ENCODE measurements at regions not wholly inside any gene's neighbourhood (a gene's known extent, or its start where the extent isn't known, plus 50 kb on each side); places are given as distances from the start of the nearest gene placed in this dataset.

- CTCF ChIA-PET: no interaction called here
- H4K20me1 ChIP-seq (ENCODE audit: insufficient read depth): no peaks in the 10 kb centered on the region
- no peak overlapping the region for H3K4me3 ChIP-seq
- POLR2A ChIA-PET (ENCODE audit: unreplicated experiment): no interaction called here
- no peak overlapping the region for H3K4me2 ChIP-seq
- no peak for DNase-seq
- TF ChIP-seq EZH2 (IDR thresholded peaks at IDR 0.05; ENCODE audit: low read depth) (no peak), CTCF (conservative IDR thresholded peaks at IDR 0.05) (no peak)
- no peaks in the 10 kb centered on the region for H3F3A ChIP-seq (ENCODE audit: insufficient read depth, low read depth)
- H3K27ac ChIP-seq: no peak overlapping the region
- H3K27me3 ChIP-seq (ENCODE audit: insufficient read depth, low read depth): peaks cover 44% of the 10 kb centered on the region
- BruUV-seq (replicated peaks): no TSS peak
- no peak overlapping the region for H2AFZ ChIP-seq
- no peaks in the 10 kb centered on the region for H3K36me3 ChIP-seq (ENCODE audit: low read depth)
- intact Hi-C loops (cut with micrococcal nuclease; ENCODE audit: unreplicated experiment): no loop called here
- H3K79me2 ChIP-seq (ENCODE audit: low read depth): no peaks in the 10 kb centered on the region
- H3K4me1 ChIP-seq (replicated peaks; ENCODE audit: insufficient read depth): no peaks in the 10 kb centered on the region
- H3K9me3 ChIP-seq (ENCODE audit: insufficient read depth, low read depth): no peaks in the 10 kb centered on the region; the same call in 1 of the 2 replicates
- no peaks in the 10 kb centered on the region for H3K9me2 ChIP-seq (ENCODE audit: insufficient read depth)
Measured at GRCh38 chr9:79974806-79975422, 403.1 kb downstream of the TLE4 start.

GRCh38 chr9:79973627-79974026 is 401.9 kb downstream of the TLE4 start:
- Histone ChIP-seq H3K9me2 (ENCODE audit: insufficient read depth) (no peaks in the 10 kb centered on the region), H2AFZ (no peak overlapping the region), H3K36me3 (ENCODE audit: low read depth) (no peaks in the 10 kb centered on the region), H3K9me3 (ENCODE audit: insufficient read depth, low read depth) (no peaks in the 10 kb centered on the region; the same call in 1 of the 2 replicates), H3K79me2 (ENCODE audit: low read depth) (no peaks in the 10 kb centered on the region), H3K4me1 (replicated peaks; ENCODE audit: insufficient read depth) (no peaks in the 10 kb centered on the region), H3K27ac (no peak overlapping the region), H3F3A (ENCODE audit: insufficient read depth, low read depth) (no peaks in the 10 kb centered on the region), H4K20me1 (ENCODE audit: insufficient read depth) (no peaks in the 10 kb centered on the region), H3K4me2 (no peak overlapping the region), H3K4me3 (no peak overlapping the region), H3K27me3 (ENCODE audit: insufficient read depth, low read depth) (peaks cover 39% of the 10 kb centered on the region)
- intact Hi-C loops (cut with micrococcal nuclease; ENCODE audit: unreplicated experiment): no loop called here
- POLR2A ChIA-PET (ENCODE audit: unreplicated experiment): no interaction called here
- no TSS peak for BruUV-seq (replicated peaks)
- DNase-seq: no peak
- CTCF ChIA-PET: no interaction called here
- TF ChIP-seq CTCF (conservative IDR thresholded peaks at IDR 0.05) (no peak), EZH2 (IDR thresholded peaks at IDR 0.05; ENCODE audit: low read depth) (no peak)

DNA sequence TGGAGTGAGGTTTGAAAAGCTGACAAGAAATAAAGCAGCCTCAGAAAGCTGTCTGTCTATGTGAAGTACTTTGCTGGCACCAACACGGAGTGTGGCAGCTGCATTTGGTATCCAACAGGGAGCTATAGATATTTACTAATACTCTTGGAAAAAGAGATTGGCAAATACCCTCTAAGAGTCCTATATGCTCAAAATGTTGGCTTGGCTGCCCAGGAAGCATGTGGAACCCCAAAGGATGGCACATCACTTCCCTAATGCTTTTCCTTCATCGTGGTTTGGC is 398.3 kb downstream of the TLE4 start:
- no peaks in the 10 kb centered on the region for H3K9me2 ChIP-seq (ENCODE audit: insufficient read depth)
- no peaks in the 10 kb centered on the region for H3K79me2 ChIP-seq (ENCODE audit: low read depth)
- no peak overlapping the region for H3K4me3 ChIP-seq
- H3F3A ChIP-seq (ENCODE audit: insufficient read depth, low read depth): no peaks in the 10 kb centered on the region
- no peak overlapping the region for H2AFZ ChIP-seq
- DNase-seq: no peak
- no peak overlapping the region for H3K27ac ChIP-seq
- no peaks in the 10 kb centered on the region for H4K20me1 ChIP-seq (ENCODE audit: insufficient read depth)
- peaks cover 18% of the 10 kb centered on the region; the same call in 1 of the 2 replicates for H3K27me3 ChIP-seq (ENCODE audit: insufficient read depth, low read depth)
- POLR2A ChIA-PET (ENCODE audit: unreplicated experiment): no interaction called here
- no TSS peak for BruUV-seq (replicated peaks)
- H3K36me3 ChIP-seq (ENCODE audit: low read depth): no peaks in the 10 kb centered on the region
- no peak overlapping the region for H3K4me2 ChIP-seq
- H3K9me3 ChIP-seq (ENCODE audit: insufficient read depth, low read depth): no peaks in the 10 kb centered on the region; the same call in 1 of the 2 replicates
- intact Hi-C loops (cut with micrococcal nuclease; ENCODE audit: unreplicated experiment): no loop called here
- no peaks in the 10 kb centered on the region for H3K4me1 ChIP-seq (replicated peaks; ENCODE audit: insufficient read depth)
- CTCF ChIA-PET: no interaction called here
- TF ChIP-seq CTCF (conservative IDR thresholded peaks at IDR 0.05) (no peak), EZH2 (IDR thresholded peaks at IDR 0.05; ENCODE audit: low read depth) (no peak)
